Right renal pelvis (tissue), 4 donors: ENCODE measurements at regions not wholly inside any gene's neighbourhood (a gene's known extent, or its start where the extent isn't known, plus 50 kb on each side); places are given as distances from the start of the nearest gene placed in this dataset.

ENCODE experiments used
- DNase-seq, 4 donors: peaks; one replicate each; pipeline ENCODE4 v3.0.0-alpha.2; 2013; ENCODE audit warnings: low read depth in 4 of 4, low spot score in 3 of 4, missing footprints in 1 of 4

DNA sequence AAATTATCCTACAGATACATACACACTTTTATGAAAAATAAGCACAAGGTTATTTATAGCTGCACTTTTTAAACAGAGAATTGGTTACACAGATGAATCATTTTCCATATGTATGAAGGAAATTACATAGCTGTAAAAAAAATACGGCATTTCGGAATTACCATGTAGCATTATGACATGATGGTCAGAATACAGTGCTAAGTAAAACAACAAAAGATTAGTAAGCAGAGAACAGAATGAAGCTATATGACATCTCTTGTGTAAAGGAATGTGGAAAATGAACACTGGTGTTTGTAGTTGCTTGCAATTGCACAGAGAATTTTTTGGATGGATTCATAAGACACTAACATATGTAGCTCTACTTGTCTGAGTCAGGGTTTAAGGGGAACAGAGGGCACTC is 1222.0 kb upstream of the PRKX start:
- no peak for DNase-seq

DNA sequence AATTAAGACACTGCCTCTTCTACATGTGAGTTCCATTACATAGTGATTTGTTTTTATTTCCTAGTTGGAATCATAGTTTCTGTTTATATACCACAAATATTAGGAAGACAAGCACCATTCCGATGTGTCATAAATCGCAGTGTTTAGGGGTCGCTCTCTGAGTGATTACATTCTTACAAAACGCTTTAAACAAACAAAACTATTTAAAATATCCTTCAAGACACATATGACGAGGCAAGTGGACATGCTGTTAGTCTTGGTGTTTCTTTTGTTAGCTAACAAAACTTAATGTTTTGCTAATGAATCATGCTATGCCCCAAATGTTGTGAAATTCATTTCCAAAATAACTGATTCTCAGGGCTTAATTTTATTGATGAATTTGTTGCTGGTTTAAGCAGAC is 1219.3 kb upstream of the PRKX start:
- DNase-seq: no peak

DNA sequence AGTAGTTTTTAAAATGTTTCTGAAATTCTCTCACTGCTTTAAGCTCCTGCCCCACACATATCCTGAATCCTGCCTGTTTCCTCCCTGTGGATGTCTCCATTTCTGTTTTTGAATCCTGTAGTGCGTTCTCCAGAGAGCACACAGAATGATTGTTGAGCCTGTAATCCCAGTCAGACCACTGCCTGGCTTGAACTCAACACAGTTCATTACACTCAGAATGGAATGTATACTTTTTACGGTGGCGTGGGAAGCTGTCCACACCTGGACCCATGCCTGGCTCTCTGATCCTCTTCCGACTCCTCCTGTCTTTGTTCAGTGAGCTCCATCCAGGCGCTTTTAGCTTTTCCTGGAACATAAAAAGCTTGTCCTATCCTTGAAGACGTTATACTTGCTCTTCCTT is 1217.0 kb upstream of the PRKX start:
- no peak for DNase-seq

DNA sequence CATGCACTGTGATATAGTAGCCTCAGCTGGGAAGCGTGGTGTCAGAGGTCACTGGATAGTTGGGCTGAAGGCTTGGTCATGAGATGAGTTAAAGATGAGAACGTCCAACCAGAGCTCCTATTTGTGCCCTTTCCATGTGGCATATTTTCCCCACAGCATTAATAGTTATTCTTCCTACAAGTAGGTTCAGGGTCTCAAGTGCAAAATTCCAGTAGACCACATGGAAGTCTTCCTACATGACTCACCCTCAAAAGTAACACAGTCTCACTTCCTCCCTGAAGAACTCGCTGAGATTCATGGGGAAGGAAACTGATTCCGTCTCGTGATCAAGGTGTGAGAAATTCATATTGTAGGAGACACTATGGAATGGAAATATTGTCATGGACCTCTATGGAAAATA is 1212.5 kb upstream of the PRKX start:
- no peak for DNase-seq

DNA sequence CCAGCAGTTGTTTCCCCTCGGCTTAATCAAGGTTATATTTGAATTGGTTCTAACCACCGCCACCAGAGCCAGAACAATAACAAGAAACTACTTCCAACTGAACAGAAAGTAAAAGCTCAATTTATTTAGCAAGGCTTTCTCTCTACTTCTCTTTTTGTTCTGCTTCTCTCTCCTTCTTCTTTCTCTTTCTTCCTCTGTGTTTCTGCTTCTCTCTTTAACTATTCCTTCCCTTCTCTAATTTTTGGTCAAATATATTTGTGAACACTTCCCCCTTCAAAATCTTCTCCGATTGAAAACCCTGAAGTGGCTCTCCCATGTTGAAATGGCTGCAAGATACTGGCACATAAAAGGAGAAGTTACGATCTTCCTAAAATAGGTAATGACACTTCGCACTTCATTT is 1195.9 kb upstream of the PRKX start:
- no peak for DNase-seq

DNA sequence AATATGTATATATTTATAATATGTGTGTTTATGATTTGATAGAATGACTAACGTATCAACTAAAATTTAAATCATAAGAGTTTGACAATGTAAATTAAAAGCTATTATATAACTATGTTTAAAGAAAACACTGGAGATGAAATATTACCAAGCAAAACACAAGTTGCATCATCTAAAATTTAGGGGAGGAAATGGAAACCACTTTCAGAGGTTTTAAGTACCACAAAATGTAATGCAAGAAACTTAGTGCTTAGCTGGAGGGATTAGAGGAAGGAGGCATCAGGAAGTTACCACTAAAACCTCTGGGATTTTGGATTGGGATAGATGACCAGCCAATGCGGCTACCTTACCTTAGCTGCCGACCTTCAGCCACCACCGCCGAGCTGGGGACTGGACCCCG is 1192.1 kb upstream of the PRKX start:
- DNase-seq: no peak

DNA sequence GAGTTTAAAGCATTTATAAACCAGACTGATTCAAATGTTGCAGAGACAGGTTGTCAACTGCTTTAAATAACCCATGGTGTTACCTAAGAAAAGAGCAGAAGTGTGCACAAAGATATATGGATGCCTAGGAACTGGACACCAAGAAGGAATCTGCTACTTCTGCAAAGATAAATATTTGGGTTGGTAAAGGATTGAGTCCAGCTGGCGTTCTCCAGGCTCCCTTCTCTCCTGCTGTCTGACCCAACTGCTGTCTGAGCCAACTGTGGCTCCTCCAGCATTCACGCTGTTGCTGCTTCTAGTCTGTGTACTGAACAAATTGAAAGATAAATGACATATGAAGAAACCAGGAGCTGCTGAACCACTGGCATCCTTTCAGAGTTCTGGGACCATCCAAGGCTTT is 1167.8 kb upstream of the PRKX start:
- DNase-seq: no peak

DNA sequence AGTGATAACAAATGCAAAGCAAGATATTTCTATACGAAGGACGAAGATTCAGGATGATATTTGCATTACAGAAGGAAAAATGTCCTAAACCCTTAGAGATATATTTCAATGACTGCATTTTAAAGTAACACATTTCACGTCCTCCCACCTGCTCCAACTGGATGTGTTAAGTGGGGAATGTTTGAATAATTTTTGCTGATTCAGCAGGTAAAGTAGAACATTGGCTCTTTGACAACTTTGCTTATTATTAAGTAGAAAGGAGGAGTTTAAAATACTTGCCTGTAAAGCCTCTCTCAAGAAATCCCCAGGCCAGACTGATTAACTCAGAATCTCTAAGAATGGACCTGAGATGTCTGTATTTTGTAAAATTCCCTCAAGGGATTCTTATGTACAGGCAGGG is 1165.2 kb upstream of the PRKX start:
- DNase-seq: no peak

DNA sequence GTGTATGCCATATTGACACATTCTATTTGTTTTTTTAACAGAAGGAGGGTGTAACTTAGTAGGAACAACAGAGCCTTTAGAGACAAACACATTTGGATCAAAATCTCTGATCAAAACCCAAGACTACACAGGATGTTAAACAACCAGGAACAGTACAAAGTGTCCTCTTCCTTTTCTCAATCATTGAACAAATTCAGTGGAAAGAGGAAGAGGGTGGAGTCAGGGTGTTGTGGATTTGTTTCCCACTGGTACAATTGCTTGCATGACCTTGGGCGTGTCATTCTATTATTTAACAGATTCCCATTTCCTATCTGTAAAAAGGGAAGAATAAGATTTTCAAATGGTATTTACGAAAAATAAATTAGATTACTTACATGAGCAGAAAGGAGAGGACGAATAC is 1162.8 kb upstream of the PRKX start:
- DNase-seq: no peak

DNA sequence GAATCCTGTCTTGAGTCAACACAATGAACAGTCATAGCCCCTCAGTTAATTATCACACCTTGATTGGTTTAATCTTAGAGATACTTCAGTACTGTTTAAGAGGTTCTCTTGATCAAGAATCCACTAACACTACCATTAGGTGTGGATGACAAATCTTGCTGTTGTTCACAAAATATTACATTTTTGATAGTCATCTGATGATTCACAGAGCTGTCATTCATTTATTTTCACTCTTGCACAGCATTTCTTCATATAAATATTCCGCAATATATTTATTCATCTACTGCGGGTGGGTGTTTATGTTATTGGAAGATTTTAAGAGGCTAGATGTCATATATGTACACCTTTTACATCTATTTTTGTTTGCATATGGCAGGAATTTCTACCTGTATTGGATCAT is 1138.1 kb upstream of the PRKX start:
- DNase-seq: no peak

DNA sequence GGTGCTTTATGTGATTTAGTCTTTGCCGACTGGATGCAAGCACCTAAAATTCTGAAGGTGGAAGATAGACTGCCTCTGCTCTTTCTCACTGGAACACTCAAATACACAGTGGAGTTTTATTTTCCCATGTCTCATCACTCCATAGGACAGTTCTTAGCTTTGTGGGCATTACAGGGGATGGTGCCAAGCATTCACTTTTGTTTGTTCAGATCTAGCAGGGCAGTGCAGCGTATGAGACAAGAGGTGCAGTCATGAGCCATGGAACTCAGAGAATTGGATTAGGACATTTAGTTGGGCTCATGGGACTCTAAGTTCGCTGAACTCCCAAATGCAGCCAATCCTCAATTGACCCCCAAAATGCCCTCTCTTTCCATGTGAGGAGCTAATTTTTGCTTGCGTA is 1136.9 kb upstream of the PRKX start:
- DNase-seq: no peak

DNA sequence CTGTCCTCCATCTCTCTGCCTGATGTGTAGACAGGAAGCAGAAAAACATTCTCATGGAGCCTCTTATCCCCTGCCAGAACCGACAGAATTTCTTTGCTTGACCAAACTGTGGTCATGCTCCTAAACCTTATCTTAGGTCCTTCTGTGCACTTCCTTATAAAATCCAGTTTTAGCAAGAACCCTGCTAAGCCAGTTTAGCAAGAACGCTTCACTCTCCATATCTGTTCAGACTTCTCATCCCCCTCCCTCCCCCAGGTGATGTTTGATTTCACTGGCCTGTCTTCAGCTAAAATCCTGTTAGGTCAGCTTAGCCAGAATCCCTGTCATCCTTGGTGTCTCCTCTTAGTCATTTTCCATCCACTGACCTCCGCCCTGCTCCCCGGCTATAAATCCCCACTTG is 1130.9 kb upstream of the PRKX start:
- DNase-seq: no peak

DNA sequence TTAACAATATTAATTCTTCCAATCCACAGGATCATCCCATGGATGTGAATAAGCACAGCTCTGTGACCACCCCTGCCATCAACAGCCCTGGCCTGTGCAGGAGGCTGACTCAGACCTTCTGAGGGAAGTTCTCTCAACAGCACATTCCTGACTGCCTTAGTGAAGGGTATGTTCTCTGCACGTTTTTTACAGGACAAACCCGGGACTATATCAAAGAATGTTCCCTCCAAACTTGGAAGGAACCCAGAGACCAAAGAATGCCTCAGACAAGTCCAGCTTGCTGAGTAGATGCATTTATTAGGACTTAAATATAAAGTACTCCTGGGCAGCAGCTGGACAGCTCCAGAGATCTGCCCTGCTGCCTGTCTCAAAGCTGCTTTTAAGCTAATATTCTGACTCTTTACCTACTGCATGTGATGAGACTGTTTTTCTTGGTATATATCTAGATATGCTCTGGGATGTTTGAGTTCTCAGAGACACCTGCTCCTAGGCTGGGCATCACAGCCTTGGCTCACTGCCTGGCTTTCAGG is 1127.8 kb upstream of the PRKX start:
- no peak for DNase-seq

DNA sequence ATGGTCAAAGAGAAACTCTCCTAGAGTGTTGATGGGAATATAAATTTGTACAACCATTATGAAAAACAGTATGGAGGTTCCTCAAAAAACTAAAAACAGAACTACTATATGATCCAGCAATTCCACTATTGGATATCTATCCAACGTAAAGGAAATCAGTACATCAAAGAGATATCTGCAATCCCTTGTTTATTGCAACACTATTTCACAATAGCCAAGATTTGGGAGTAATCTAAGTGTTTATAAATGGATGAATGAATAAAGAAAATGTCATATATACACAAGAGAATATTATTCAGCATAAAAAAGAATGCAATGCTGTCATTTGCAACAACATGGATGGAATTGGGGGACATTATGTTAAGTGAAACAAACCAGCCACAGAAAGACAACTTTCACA is 1118.1 kb upstream of the PRKX start:
- DNase-seq: no peak

DNA sequence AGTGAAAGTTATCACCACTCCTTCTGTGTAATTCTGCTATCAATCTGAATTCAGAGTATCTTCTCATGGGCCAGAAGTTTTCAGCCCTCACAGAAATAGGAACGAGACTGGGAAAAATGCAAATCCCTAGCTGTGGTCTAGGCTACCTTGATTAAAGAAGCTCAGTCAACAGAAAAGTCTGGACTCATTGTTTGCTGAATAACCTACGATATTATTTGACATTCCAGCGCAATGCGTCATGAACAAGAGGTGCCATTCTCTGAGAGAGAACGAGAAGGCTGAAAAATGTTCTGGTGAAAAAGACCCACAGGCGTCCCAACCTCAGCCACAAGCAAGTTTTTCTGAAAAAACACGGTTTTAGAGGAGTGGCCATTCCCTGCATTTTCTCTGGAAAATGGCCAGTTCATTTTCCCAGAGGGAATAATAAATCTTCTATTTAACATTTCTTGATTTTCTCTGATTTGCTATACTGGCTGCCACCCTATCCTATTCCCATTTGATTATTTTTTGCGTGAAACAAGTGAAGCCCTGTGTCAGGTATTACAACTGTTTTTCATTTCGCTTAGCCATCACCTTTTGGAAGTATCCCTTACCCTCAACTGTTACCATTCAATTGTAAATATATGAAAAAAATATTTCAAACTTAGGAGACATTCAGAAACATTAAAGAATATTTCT is 1117.6 kb upstream of the PRKX start:
- no peak for DNase-seq

DNA sequence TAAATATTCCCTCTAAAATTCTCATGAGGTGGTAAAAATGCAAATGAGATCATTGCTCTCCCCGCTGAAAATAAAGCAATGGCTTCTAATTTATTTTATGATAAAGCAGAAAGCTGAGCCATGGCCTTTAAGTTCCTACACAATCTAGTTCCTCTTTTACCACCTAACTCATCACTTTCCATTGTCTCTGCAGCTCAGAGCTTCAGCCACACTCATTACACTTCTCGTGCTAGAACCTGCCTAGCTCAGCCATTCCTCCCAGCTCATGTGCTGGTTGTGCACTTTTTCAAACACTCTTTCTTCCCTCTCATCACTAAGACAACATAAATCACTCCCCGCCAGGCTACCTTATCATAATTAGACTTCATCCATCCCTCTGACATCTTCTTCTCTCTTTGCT is 1112.1 kb upstream of the PRKX start:
- DNase-seq: no peak

DNA sequence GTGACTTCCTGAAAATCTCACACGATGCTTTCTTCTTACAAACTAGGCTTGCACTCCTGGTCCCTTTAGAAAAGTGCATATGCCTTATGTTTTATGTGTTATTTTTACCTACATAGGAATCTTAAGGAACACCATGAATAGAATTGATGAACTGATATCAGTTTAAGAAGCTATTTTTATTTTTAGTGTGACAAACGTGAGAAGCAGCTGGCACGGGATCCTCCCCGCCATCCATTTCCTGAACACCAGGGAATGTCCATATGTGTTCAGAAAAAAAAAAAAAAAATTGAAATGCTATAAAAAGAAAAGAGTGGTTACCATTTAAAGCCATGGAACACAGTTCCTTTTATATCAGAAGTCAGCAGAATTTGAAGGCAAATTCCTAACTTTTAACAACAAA is 1096.1 kb upstream of the PRKX start:
- no peak for DNase-seq

DNA sequence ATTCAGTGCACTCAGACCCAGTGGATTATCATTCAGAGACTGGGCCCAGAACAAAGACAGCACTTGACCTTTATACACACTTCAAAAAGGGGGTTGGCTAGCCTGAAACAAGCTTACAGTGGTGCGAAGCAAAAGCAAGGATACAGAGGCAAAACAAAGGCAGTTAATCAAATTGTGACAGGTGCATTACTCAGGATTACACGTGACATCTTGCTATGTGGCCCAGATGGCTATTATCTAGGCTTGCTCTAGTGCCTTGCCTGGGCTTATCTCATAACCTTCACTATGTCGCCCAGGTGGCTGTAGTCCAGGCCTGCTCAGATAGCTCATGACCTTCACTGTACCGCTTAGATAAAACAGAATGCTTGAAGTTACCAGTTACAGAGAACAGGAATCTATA is 1092.1 kb upstream of the PRKX start:
- DNase-seq: no peak

DNA sequence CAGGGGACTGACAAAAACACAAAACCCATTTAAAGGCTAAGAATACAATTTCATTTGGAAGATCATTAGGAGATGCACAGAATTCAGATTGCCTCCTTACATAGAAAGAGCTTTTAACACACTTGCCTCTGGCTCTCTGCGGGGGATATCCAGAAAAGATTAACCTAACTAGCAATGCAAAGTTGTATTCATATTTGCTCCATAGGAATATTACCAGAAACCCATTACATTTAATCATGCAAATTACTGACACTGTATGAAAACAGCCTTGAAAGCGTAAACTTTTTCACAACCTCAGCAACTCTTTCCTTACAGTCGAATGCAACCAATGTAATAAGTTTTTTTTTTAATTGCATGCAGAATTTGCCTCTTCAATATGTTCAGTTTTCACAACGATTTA is 1087.3 kb upstream of the PRKX start:
- DNase-seq: no peak

DNA sequence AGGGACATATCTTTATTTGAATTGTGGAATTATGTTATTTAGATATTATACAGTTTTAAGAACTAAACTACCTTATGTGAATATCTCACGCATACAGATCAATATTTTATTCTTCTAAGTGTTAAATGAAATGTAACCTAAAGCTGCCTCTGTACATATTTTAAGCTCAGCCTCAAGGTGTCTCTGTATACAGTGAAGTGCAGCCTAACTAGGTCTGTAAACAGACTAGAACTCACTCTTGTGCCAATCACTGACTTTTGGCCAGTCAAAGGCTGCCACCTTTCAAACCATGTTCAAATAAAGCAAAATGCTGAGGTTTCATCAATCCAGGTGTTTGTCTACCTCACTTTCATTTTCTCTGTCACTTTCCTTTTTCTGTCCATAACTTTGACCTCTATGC is 1074.5 kb upstream of the PRKX start:
- no peak for DNase-seq

DNA sequence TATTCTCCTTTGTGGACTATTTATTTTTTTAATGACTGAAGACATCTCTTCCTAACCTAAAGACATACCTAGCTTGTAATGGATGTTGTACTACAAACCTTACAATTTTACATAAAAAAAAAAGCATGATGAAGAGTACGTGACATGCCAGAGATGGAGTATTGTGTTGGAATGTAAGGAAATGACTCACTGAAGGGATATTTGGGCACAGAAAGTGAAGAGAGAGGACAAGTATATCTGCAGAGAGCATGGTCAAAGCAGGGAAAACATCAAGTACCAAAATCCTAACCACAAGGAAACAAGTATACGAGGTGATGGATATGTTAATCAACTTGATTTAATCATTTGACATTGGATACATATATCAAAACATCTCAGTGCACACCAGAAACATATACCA is 1051.4 kb upstream of the PRKX start:
- no peak for DNase-seq

DNA sequence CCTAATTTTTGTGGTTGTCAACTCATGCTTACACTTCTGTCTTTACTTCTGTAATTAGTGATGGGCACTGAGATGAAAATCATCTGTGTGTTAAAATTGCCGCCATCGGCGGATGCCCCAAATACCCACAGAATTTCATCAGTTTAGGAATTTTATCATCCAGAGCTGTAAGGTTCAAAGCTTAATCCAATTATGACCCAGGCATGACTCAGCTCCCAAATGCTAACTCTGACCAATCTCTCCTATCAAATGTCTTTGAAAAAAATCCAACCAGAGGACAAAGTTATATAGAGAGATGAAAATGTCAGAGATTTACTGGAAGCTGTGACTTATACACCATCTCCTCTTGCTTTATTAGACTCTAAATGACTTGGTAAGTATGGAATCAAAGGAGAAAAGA is 1048.7 kb upstream of the PRKX start:
- no peak for DNase-seq
